HepG2 (cell line): ENCODE measurements at regions not wholly inside any gene's neighbourhood (a gene's known extent, or its start where the extent isn't known, plus 50 kb on each side); places are given as distances from the start of the nearest gene placed in this dataset.

ENCODE experiments used
- BRD4 ChIP-seq: sonication (generic); formaldehyde crosslinking; IDR thresholded peaks from 2 replicates; pipeline ENCODE4 v1.4.0; 2020; ENCODE audit warnings: missing genetic modification reagents
- FOSL2 ChIP-seq: sonication (generic); formaldehyde crosslinking; IDR thresholded peaks from 2 replicates; pipeline ENCODE4 v1.4.0; 2020; ENCODE audit warnings: missing genetic modification reagents
- KDM2A ChIP-seq: sonication (generic); formaldehyde crosslinking; IDR thresholded peaks from 2 replicates; pipeline ENCODE4 v1.4.0; 2020; ENCODE audit warnings: low read depth, missing genetic modification reagents, borderline replicate concordance
- KMT2B ChIP-seq: IDR thresholded peaks from 2 replicates; pipeline ENCODE4 v1.6.1; 2016; ENCODE audit warnings: missing genetic modification reagents, missing compliant biosample characterization
- MEIS2 ChIP-seq: sonication (generic); formaldehyde crosslinking; IDR thresholded peaks from 2 replicates; pipeline ENCODE4 v1.9.0; 2021; ENCODE audit warnings: mild to moderate bottlenecking, missing genetic modification reagents
- MNT ChIP-seq: fragments of 450-650 bp; IDR thresholded peaks from 2 replicates; pipeline ENCODE4 v1.6.1; 2016
- NFKBIZ ChIP-seq: IDR thresholded peaks from 2 replicates; pipeline ENCODE4 v1.6.1; 2018; ENCODE audit warnings: missing genetic modification reagents, missing compliant biosample characterization
- NFYB ChIP-seq: sonication (generic); formaldehyde crosslinking; IDR thresholded peaks from 2 replicates; pipeline ENCODE4 v1.4.0; 2020; ENCODE audit warnings: missing genetic modification reagents
- PRDM15 ChIP-seq: sonication (generic); formaldehyde crosslinking; IDR thresholded peaks from 2 replicates; pipeline ENCODE4 v1.4.0; 2020; ENCODE audit warnings: missing genetic modification reagents
- RERE ChIP-seq: IDR thresholded peaks from 2 replicates; pipeline ENCODE4 v1.6.1; 2016; ENCODE audit warnings: low read depth, missing genetic modification reagents, missing compliant biosample characterization
- SP1 ChIP-seq, 2 experiments: fragments of 450-650 bp in 1 of 2; sonication (generic) in 1 of 2; formaldehyde crosslinking in 1 of 2; IDR thresholded peaks; 2 replicates each; pipeline versions ENCODE4 v1.4.0 to v1.6.1; 2016 to 2020; ENCODE audit warnings: missing genetic modification reagents in 1 of 2
- TFAP4 ChIP-seq: sonication (generic); IDR thresholded peaks from 2 replicates; pipeline ENCODE4 v1.6.1; 2016; ENCODE audit warnings: low read depth, borderline replicate concordance
- ZNF18 ChIP-seq: sonication (generic); formaldehyde crosslinking; IDR thresholded peaks from 2 replicates; pipeline ENCODE4 v1.8.0; 2022; ENCODE audit warnings: mild to moderate bottlenecking, missing genetic modification reagents; ENCODE audit not compliant: insufficient replicate concordance
- ZNF343 ChIP-seq: sonication (generic); formaldehyde crosslinking; IDR thresholded peaks from 2 replicates; pipeline ENCODE4 v1.4.0; 2020; ENCODE audit warnings: mild to moderate bottlenecking, missing genetic modification reagents

GRCh38 chr1:778451-779278 lies 92.2 kb upstream of the OR4F16 start (continued):
- TF ChIP-seq RERE (CRISPR knock-in tag) (peak; percentile 23; the same call in 1 of the 2 replicates), TFAP4 (peak; percentile 38; the same call in 1 of the 2 replicates), NFKBIZ (CRISPR knock-in tag) (0 out of 2 replicates have a peak, but pooled peaks have one; percentile 34), FOSL2 (CRISPR knock-in tag) (peak; percentile 62), SP1 (IDR thresholded peaks at IDR 0.05) (peak; percentile 23; the same call in 1 of the 2 replicates), SP1 (CRISPR knock-in tag; IDR thresholded peaks at IDR 0.05) (peak; percentile 98), ZNF18 (CRISPR knock-in tag) (peak; percentile 37), ZNF343 (peak; percentile 90), MNT (peak; percentile 27; the same call in 1 of the 2 replicates), BRD4 (CRISPR knock-in tag) (peak; percentile 75; the same call in 1 of the 2 replicates), KMT2B (CRISPR knock-in tag) (peak; percentile 91), KDM2A (CRISPR knock-in tag) (peak; percentile 78; the same call in 1 of the 2 replicates), NFYB (CRISPR knock-in tag) (peak; percentile 90), PRDM15 (CRISPR knock-in tag) (peak; percentile 61; the same call in 1 of the 2 replicates), MEIS2 (CRISPR knock-in tag) (0 out of 2 replicates have a peak, but pooled peaks have one; percentile 46)
